ENCODE measurements at regions not wholly inside any gene's neighbourhood (a gene's known extent, or its start where the extent isn't known, plus 50 kb on each side); places are given as distances from the start of the nearest gene placed in this dataset.

GRCh38 chr7:117944886-117945285 lies 71.6 kb upstream of the CTTNBP2 start:
- no peak for TF ChIP-seq CTCF (IDR thresholded peaks at IDR 0.05; ENCODE audit: borderline replicate concordance, insufficient read depth, low read depth, low read length)
- H3K4me3 ChIP-seq (ENCODE audit: low read depth, low read length) = no peak overlapping the region

- no peak for TF ChIP-seq CTCF (IDR thresholded peaks at IDR 0.05; ENCODE audit: borderline replicate concordance, insufficient read depth, low read depth, low read length)
Observed at GRCh38 chr7:117946151-117946633, 73.0 kb upstream of the CTTNBP2 start.

GRCh38 chr7:117949232-117949631 lies 76.0 kb upstream of the CTTNBP2 start:
- H3K4me3 ChIP-seq (ENCODE audit: low read depth, low read length) = no peak overlapping the region
- TF ChIP-seq CTCF (IDR thresholded peaks at IDR 0.05; ENCODE audit: borderline replicate concordance, insufficient read depth, low read depth, low read length) = peak; percentile 20; the same call in 1 of the 2 replicates

More at GRCh38 chr7:117946151-117946633, 73.0 kb upstream of the CTTNBP2 start:
- H3K4me3 ChIP-seq (ENCODE audit: low read depth, low read length) = no peak overlapping the region

- no peak overlapping the region for H3K4me3 ChIP-seq (ENCODE audit: low read depth, low read length)
- TF ChIP-seq CTCF (IDR thresholded peaks at IDR 0.05; ENCODE audit: borderline replicate concordance, insufficient read depth, low read depth, low read length) = no peak
Observed at GRCh38 chr7:117950601-117951260, 77.5 kb upstream of the CTTNBP2 start.

GRCh38 chr7:117951285-117951684 lies 78.0 kb upstream of the CTTNBP2 start:
- no peak for TF ChIP-seq CTCF (IDR thresholded peaks at IDR 0.05; ENCODE audit: borderline replicate concordance, insufficient read depth, low read depth, low read length)
- no peak overlapping the region for H3K4me3 ChIP-seq (ENCODE audit: low read depth, low read length)

- no peak overlapping the region for H3K4me3 ChIP-seq (ENCODE audit: low read depth, low read length)
- TF ChIP-seq CTCF (IDR thresholded peaks at IDR 0.05; ENCODE audit: borderline replicate concordance, insufficient read depth, low read depth, low read length) = no peak
Observed at GRCh38 chr7:117951691-117952280, 78.5 kb upstream of the CTTNBP2 start.

- no peak overlapping the region for H3K4me3 ChIP-seq (ENCODE audit: low read depth, low read length)
- no peak for TF ChIP-seq CTCF (IDR thresholded peaks at IDR 0.05; ENCODE audit: borderline replicate concordance, insufficient read depth, low read depth, low read length)
Observed at GRCh38 chr7:117955046-117955445, 81.8 kb upstream of the CTTNBP2 start.

All from GM12875 (cell line).